H1 (cell line): ENCODE measurements at regions not wholly inside any gene's neighbourhood (a gene's known extent, or its start where the extent isn't known, plus 50 kb on each side); places are given as distances from the start of the nearest gene placed in this dataset.
A peak's percentile ranks its signal among the peaks of the same experiment; 100 is the strongest.

Experiments
- CTCF ChIA-PET: fragments of 300-600 bp; sonication (Branson Sonifier 250); formaldehyde crosslinking; loops from one replicate; lab custom pipeline; 2021; ENCODE audit not compliant: partially characterized antibody; lab: Charles Lee
- POLR2A ChIA-PET: fragments of 300-600 bp; sonication (Branson Sonifier 250); formaldehyde crosslinking; loops from one replicate; lab custom pipeline; 2021; ENCODE audit warnings: inconsistent platforms; ENCODE audit not compliant: partially characterized antibody; lab: Charles Lee
- DNase-seq, 2 experiments: peaks; one replicate each; pipeline versions ENCODE4 v3.0.0 to v3.0.0-alpha.2; 2010 to 2022; ENCODE audit warnings: low spot score in 2 of 2, low read depth in 1 of 2, mixed read lengths in 1 of 2
- FAIRE-seq: peaks from 2 replicates; lab custom pipeline; 2011; peaks lifted over from hg19 to GRCh38; lab: Jason Lieb, UNC
- H2AFZ ChIP-seq: 2 replicates; pipeline ENCODE4 v1.8.1; 2012; ENCODE audit warnings: low read length, inconsistent platforms
- H2AK5ac ChIP-seq: 2 replicates; pipeline ENCODE4 v1.6.1; 2013; ENCODE audit warnings: low read depth, low read length
- H2BK120ac ChIP-seq: replicated peaks from 2 replicates; pipeline ENCODE3; 2013; ENCODE audit warnings: low read depth, low read length, inconsistent platforms
- H2BK12ac ChIP-seq: 2 replicates; pipeline ENCODE4 v1.6.1; 2013; ENCODE audit warnings: low read depth, low read length
- H2BK15ac ChIP-seq: 2 replicates; pipeline ENCODE4 v1.6.1; 2013; ENCODE audit warnings: low read length
- H2BK20ac ChIP-seq: 2 replicates; pipeline ENCODE4 v1.6.1; 2013; ENCODE audit warnings: low read length
- H2BK5ac ChIP-seq: 2 replicates; pipeline ENCODE4 v1.6.1; 2013; ENCODE audit warnings: low read depth, low read length
- H3K14ac ChIP-seq: 2 replicates; pipeline ENCODE4 v1.6.1; 2013; ENCODE audit warnings: inconsistent platforms; ENCODE audit not compliant: insufficient read length
- H3K18ac ChIP-seq: 2 replicates; pipeline ENCODE4 v1.6.1; 2013; ENCODE audit warnings: low read length; ENCODE audit errors: extremely low read depth
- H3K23ac ChIP-seq: 2 replicates; pipeline ENCODE4 v1.6.1; 2013; ENCODE audit warnings: inconsistent platforms; ENCODE audit not compliant: insufficient read length
- H3K23me2 ChIP-seq: 2 replicates; pipeline ENCODE4 v1.6.1; 2013; ENCODE audit warnings: low read depth, low read length
- H3K27ac ChIP-seq: 2 replicates; pipeline ENCODE4 v1.6.1; 2011; ENCODE audit warnings: low read depth, low read length, inconsistent platforms
- H3K27me3 ChIP-seq, 4 experiments: replicated peaks in 1 of 4; 1 replicate in 1 of 4; 2 replicates in 3 of 4; pipeline versions ENCODE4 v1.6.1 to v1.8.1; 2011 to 2013; ENCODE audit warnings: low read length in 3 of 4, mild to moderate bottlenecking in 3 of 4, inconsistent platforms in 2 of 4, mixed read lengths in 2 of 4, moderate library complexity in 1 of 4; ENCODE audit not compliant: control insufficient read depth in 3 of 4, insufficient read depth in 3 of 4; ENCODE audit errors: extremely low read depth in 1 of 4
- H3K36me3 ChIP-seq, 4 experiments: 2 replicates each; pipeline versions ENCODE4 v1.6.1 to v1.8.1; 2011 to 2013; ENCODE audit warnings: mild to moderate bottlenecking in 4 of 4, low read length in 3 of 4, moderate library complexity in 2 of 4, control low read depth in 1 of 4, inconsistent platforms in 1 of 4; ENCODE audit not compliant: insufficient read depth in 4 of 4, control insufficient read depth in 2 of 4
- H3K4ac ChIP-seq: replicated peaks from 2 replicates; pipeline ENCODE3; 2013; ENCODE audit warnings: low read length, low read depth, mixed read lengths, inconsistent platforms; ENCODE audit not compliant: insufficient read length
- H3K4me1 ChIP-seq, 4 experiments: replicated peaks in 1 of 4; 1 replicate in 1 of 4; 2 replicates in 3 of 4; pipeline versions ENCODE4 v1.6.1 to v1.8.1; 2011 to 2013; ENCODE audit warnings: low read length in 3 of 4, inconsistent platforms in 2 of 4, mixed read lengths in 1 of 4; ENCODE audit not compliant: insufficient read depth in 4 of 4, control insufficient read depth in 3 of 4
- H3K4me2 ChIP-seq, 2 experiments: 2 replicates each; pipeline versions ENCODE4 v1.6.1 to v1.8.1; 2011 to 2013; ENCODE audit warnings: low read depth in 2 of 2, low read length in 2 of 2, control low read depth in 1 of 2, inconsistent platforms in 1 of 2, mild to moderate bottlenecking in 1 of 2; ENCODE audit not compliant: insufficient read depth in 1 of 2
- H3K4me3 ChIP-seq, 4 experiments: fragments of 200-600, 300-600 bp in 1 of 4; sonication (generic), shearing (Covaris generic), sonication (Bioruptor Twin) in 1 of 4; 2 replicates each; pipeline versions ENCODE4 v1.5.1 to v1.8.1; 2011 to 2016; ENCODE audit warnings: low read length in 4 of 4, low read depth in 3 of 4, control low read depth in 2 of 4, inconsistent platforms in 2 of 4, mild to moderate bottlenecking in 2 of 4, mixed read lengths in 1 of 4, moderate library complexity in 1 of 4; ENCODE audit not compliant: insufficient read depth in 2 of 4; ENCODE audit errors: extremely low read depth in 1 of 4
- H3K56ac ChIP-seq: replicated peaks from 2 replicates; pipeline ENCODE3; 2013; ENCODE audit warnings: low read depth, mild to moderate bottlenecking, mixed read lengths, low read length, inconsistent platforms; ENCODE audit not compliant: insufficient read length
- H3K79me1 ChIP-seq: 2 replicates; pipeline ENCODE4 v1.6.1; 2013; ENCODE audit warnings: low read depth, low read length, control low read depth
- H3K79me2 ChIP-seq, 2 experiments: 2 replicates each; pipeline versions ENCODE4 v1.6.1 to v1.8.1; 2012 to 2013; ENCODE audit warnings: low read length in 2 of 2, mild to moderate bottlenecking in 2 of 2, inconsistent platforms in 1 of 2; ENCODE audit not compliant: insufficient read depth in 2 of 2, control insufficient read depth in 1 of 2
- H3K9ac ChIP-seq, 4 experiments: replicated peaks in 1 of 4; 1 replicate in 1 of 4; 2 replicates in 3 of 4; pipeline versions ENCODE4 v1.6.1 to v1.8.1; 2011 to 2013; ENCODE audit warnings: low read depth in 3 of 4, low read length in 3 of 4, control low read depth in 2 of 4, mild to moderate bottlenecking in 2 of 4, moderate library complexity in 2 of 4, inconsistent platforms in 1 of 4; ENCODE audit errors: extremely low read depth in 1 of 4
- H3K9me3 ChIP-seq, 2 experiments: 2 replicates each; pipeline versions ENCODE4 v1.6.1 to v1.8.1; 2012 to 2013; ENCODE audit warnings: mild to moderate bottlenecking in 2 of 2, moderate library complexity in 2 of 2, control low read depth in 1 of 2, inconsistent platforms in 1 of 2, low read depth in 1 of 2, low read length in 1 of 2, mixed read lengths in 1 of 2; ENCODE audit not compliant: insufficient read depth in 2 of 2
- H4K20me1 ChIP-seq, 2 experiments: replicated peaks in 1 of 2; 2 replicates each; pipeline versions ENCODE3 to v1.8.1; 2011 to 2013; ENCODE audit warnings: inconsistent platforms in 2 of 2, low read length in 2 of 2, mild to moderate bottlenecking in 1 of 2; ENCODE audit not compliant: insufficient read depth in 2 of 2, control insufficient read depth in 1 of 2
- H4K5ac ChIP-seq: 2 replicates; pipeline ENCODE4 v1.6.1; 2013; ENCODE audit warnings: low read length, low read depth, mixed read lengths, inconsistent platforms; ENCODE audit not compliant: insufficient read length
- H4K8ac ChIP-seq: 2 replicates; pipeline ENCODE4 v1.8.0; 2013; ENCODE audit warnings: mild to moderate bottlenecking, moderate library complexity, low read length, inconsistent platforms; ENCODE audit not compliant: insufficient read depth; ENCODE audit errors: extremely low read depth
- H4K91ac ChIP-seq: replicated peaks from 2 replicates; pipeline ENCODE3; 2013; ENCODE audit warnings: low read length, mixed read lengths, inconsistent platforms; ENCODE audit not compliant: insufficient read length
- RFX5 ChIP-seq: IDR thresholded peaks from 2 replicates; pipeline ENCODE4 v1.6.1; 2011; ENCODE audit warnings: low read depth, low read length, improper control_type of control experiment, borderline replicate concordance
- TEAD4 ChIP-seq: IDR thresholded peaks from 2 replicates; pipeline ENCODE4 v1.6.1; 2012; ENCODE audit warnings: low read depth, low read length, inconsistent platforms, mixed read lengths
- WGBS, 2 experiments: shearing (Covaris generic) in 1 of 2; methylation state at CpG; one replicate each; pipeline versions ENCODE4 v1.1.6 to v1.1.7; 2013 to 2015; ENCODE audit warnings: low lambda C conversion rate in 2 of 2, mixed read lengths in 2 of 2, inconsistent platforms in 1 of 2, low coverage in 1 of 2, missing lambda C conversion rate in 1 of 2; ENCODE audit not compliant: insufficient replicate concordance in 2 of 2, insufficient coverage in 1 of 2, insufficient read length in 1 of 2; ENCODE audit errors: extremely low coverage in 1 of 2, missing lambda C conversion rate in 1 of 2; 5-methylcytosine and 5-hydroxymethylcytosine counted together

DNA sequence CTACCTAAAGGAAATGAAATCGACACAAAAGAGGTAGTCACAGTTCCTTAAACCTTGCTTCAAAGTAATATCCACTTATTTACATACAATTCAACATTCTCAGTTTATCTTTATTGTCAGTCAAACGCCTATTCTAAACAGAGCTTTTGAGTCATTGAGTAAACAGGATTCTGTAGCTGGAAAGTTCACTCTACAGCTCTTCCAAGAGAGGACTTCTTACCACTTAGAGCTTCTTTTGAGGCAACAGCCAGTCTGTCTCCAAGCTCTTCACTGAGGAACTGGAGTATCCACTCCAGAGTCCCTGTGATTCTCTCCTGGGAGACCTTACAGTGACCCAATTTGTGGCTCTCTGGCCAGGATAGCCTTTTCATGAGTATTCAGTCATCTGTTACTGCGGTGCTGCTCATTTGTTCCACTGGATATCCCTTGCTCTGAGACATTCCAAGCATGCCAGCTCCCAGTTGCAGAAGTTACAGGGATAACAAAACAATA, 210.9 kb upstream of the OSR1 start:
- Histone ChIP-seq H4K5ac (no peak overlapping the region), H4K20me1 (no peaks in the 10 kb centered on the region), H3K36me3 (no peaks in the 10 kb centered on the region), H3K4me3 (no peak overlapping the region), H3K23me2 (no peaks in the 10 kb centered on the region), H3K4ac (no peak overlapping the region), H4K91ac (no peak overlapping the region), H2AK5ac (no peak overlapping the region), H3K27me3 (no peaks in the 10 kb centered on the region), H3K9me3 (no peaks in the 10 kb centered on the region), H2BK12ac (no peak overlapping the region), H3K14ac (no peak overlapping the region), H2BK5ac (no peak overlapping the region), H3K23ac (no peak overlapping the region), H3K18ac (no peak overlapping the region), H3K79me2 (no peaks in the 10 kb centered on the region), H2BK20ac (no peak overlapping the region), H3K56ac (no peak overlapping the region), H2BK15ac (no peak overlapping the region), H2BK120ac (no peak overlapping the region), H4K8ac (no peak overlapping the region), H3K79me1 (no peaks in the 10 kb centered on the region), H3K27ac (no peak overlapping the region), H3K9ac (no peak overlapping the region), H3K4me1 (no peaks in the 10 kb centered on the region; a peak in 1 of 7 replicates), H3K4me2 (no peak overlapping the region), H2AFZ (no peak overlapping the region)
- ChIA-PET CTCF (interaction anchor here (1.4 to 1.6 kb wide), 2 partner anchors 9 to 204 kb away, joined by 3 to 5 read pairs; no protein-coding TSS in a partner anchor), POLR2A (no interaction called here)
- FAIRE-seq = peak; percentile 36
- no peak for DNase-seq
- TF ChIP-seq RFX5 (no peak), TEAD4 (peak; percentile 82)
- 88% methylated on average over 3 of the region's 3 CpGs; no CpG with 5 or more reads in 1 of the 2 experiments for WGBS, 2 experiments
